ENCODE measurements at regions not wholly inside any gene's neighbourhood (a gene's known extent, or its start where the extent isn't known, plus 50 kb on each side); places are given as distances from the start of the nearest gene placed in this dataset.

- no peak for DNase-seq (ENCODE audit: low read depth in 2 of 2)
These were observed 245.9 kb upstream of the ADAMTSL1 start for GRCh38 chr9:18228101-18228500.

DNA sequence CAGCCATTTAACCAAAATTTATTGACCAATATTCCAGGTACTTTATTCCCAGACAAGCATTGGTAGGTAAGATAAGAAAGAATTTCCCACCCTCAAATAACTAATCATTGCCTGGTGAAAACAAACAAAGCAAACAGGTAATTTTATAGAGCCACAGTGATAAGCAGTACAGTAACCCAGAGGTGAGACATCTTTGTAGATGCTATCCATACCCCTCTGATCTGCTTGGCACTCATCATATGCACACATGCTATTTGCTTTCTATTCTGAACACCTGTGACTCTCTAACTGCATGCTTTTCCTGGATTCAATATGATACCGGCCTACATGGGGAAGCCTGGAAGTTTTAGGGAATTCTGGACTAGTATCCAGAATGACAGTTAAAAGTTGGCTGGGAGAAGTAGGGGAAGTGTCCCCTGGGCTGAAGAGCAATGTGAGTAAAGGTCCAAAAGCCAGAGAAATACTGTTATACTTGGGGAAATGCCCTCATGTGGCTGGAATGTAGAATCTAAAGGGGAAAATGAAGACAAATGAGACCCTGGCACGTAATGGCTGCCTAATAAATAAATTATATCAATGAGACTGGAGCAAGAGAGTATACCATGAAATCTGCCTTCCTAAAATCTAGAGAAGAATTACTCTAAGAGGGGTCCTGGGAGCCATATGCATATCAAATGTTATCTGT is 243.8 kb upstream of the ADAMTSL1 start:
- no peak for DNase-seq (ENCODE audit: low read depth in 2 of 2)

DNA sequence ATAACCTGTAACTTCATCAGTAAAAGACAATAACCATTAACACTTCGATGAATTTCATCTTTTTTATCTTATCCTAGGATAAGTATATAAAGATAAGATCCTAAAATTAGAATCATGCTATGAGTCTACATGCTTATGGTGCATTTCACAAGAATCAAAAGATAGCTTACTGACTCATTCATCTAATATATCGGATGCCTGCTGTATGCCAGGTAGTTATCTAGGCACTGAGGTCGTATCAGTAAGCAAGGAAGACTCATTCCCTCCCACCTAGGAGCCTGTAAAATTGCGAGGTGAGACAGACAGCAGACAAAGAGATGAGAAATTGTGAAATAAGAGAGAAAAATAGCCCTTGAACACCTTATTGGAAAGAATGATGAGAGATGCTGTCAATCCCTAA is 240.6 kb upstream of the ADAMTSL1 start:
- no peak for DNase-seq (ENCODE audit: low read depth in 2 of 2)

DNA sequence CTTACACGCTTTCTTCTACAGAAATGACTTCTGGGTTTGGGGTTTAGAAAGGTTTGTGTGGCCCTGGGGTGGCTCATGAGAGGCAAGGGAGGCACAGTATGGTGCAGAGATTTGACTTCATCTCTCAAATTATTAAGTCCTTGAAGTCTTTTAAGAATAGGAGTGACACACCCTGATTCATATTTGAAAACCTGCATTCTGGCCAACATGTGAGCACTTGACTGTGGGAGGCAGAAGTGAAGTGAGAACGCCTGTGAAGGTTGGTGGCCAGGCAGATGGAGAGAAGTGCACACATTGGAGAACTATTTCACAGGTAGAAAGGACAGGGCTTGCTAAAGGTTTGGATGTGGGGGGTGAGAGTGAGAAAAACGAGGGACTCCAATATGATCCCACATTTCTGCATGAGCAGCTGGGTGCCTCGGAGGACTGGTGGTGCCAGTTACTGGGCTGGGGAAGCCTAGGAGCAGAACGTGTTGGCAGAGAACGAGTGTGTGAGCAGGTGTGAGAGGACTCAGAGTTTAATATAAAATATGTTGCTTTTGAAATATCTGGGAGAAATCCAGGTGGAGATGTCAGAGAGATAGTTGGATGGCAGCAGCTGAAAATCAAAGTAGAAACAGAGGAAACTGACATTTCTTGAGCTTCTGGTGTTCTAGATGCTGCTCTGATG is 240.0 kb upstream of the ADAMTSL1 start:
- no peak for DNase-seq (ENCODE audit: low read depth in 2 of 2)

DNA sequence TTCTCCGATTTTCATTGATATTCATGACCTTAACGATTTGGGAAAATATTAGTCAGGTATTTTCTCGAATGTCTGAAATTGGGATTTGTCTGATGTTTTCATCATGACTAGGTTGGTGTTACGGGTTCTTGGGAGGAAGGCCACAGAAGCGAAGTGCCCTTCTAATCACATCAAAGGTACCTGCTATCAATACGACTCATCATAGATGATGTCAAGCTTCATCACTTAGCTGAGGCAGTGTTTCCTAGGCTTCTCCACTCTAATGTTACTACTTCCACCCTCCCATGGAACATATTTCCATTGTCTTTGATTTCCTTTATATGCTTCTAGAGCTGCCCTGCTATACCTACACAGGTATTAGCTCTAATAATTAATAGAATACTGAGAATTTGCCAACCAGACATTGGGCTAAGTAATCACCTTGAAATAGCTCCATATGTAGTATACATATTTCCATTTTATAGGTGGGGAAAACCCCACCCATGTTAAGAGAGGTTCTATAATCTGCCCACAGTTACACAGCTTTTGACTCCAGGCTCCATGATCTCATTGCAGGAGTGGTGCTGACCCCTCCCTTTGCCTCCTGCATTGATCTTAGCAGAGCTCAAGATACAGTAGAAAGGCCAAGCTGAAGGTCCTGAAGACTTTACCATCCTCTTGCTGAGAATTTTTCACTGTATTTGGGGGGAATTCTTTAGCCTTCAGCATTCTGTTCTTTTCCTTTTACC is 238.6 kb upstream of the ADAMTSL1 start:
- no peak for DNase-seq (ENCODE audit: low read depth in 2 of 2)

- DNase-seq (ENCODE audit: low read depth in 2 of 2): no peak
These were observed 237.6 kb upstream of the ADAMTSL1 start for GRCh38 chr9:18236336-18236735.

GRCh38 chr9:18237776-18238175 is 236.2 kb upstream of the ADAMTSL1 start:
- DNase-seq (ENCODE audit: low read depth in 2 of 2): no peak

DNA sequence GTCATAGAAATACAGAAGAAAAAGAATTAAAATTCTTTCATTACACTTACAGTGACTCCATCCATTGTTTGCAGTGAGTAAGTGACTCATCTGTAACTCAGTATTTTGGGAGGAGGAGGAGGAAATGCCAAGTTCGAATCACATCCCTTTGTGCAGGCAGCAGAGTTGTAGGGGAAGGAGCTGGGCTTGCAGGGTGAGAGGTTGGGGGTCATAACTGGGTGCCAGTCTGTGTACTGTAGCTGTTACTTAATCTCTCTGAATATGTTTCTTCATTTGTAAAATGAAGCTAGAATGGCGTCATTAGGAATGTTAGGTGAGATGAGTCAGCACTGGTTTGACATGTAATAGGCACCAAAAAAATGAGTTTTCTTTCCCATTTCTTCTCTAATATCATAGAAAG is 235.7 kb upstream of the ADAMTSL1 start:
- DNase-seq (ENCODE audit: low read depth in 2 of 2): no peak

GRCh38 chr9:18238752-18239447 is 235.1 kb upstream of the ADAMTSL1 start:
- no peak for DNase-seq (ENCODE audit: low read depth in 2 of 2)

DNA sequence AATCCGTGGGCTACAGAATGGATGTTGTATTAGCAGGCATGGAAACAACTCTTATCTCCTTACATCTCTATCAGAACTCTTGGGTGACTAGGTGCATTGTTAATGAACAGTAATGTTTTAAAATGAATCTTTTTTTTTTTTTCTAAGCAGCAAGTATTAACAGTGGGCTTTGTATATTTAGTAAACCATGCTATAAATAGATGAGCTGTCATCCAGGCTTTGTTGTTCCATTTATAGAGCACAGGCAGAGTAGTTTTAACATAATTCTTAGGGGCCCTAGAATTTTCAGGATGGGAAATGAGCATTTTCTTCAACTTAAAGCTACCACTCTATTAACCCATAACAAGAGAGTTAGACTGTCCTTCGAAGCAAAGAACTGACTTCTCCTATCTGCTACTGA is 233.7 kb upstream of the ADAMTSL1 start:
- no peak for DNase-seq (ENCODE audit: low read depth in 2 of 2)

GRCh38 chr9:18245911-18246310 is 228.0 kb upstream of the ADAMTSL1 start:
- DNase-seq (ENCODE audit: low read depth in 2 of 2): no peak

GRCh38 chr9:18250053-18250452 is 223.9 kb upstream of the ADAMTSL1 start:
- DNase-seq (ENCODE audit: low read depth in 2 of 2): no peak

DNA sequence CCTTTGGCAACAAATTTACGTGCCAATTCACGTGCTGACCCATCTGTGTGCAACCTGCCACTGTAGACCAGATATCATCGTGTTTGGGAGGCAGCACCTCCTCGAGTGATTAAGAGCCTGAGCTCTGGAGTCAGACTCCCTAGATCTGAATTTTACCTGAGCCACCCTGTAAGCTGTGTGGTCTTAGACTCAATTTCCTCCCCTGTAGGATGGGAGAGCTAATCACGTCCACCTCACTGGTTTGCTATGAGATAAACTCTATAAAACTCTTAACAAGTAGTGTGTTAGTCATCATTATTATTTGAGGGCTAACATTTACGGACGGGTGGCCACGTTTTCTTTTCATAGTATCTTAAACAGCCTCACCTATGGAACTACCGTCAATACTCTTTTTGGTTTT is 220.0 kb upstream of the ADAMTSL1 start:
- DNase-seq (ENCODE audit: low read depth in 2 of 2): no peak

GRCh38 chr9:18255158-18255629 is 218.8 kb upstream of the ADAMTSL1 start:
- DNase-seq (ENCODE audit: low read depth in 2 of 2): peak; percentile 27 to 48

DNA sequence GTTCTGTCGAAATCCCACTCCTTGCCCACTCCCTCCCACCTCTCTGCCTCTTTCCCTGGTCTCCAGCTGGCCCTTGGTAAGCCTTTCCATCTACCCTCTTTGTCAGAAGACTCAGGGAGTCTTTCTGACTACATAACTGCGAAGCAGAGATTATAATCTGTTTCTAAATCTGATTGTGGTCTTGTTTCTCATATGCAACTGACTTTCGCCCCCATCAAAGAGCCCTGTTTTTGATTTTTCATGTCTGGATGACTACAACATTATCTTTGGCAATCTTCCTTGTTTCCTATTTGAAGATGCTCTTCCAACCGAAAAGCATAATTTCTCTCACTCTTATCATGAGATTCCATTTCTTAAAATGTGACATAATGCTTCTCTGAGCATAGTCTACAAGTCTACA is 218.2 kb upstream of the ADAMTSL1 start:
- no peak for DNase-seq (ENCODE audit: low read depth in 2 of 2)

- DNase-seq (ENCODE audit: low read depth in 2 of 2): no peak
These were observed 217.4 kb upstream of the ADAMTSL1 start for GRCh38 chr9:18256568-18256967.

DNA sequence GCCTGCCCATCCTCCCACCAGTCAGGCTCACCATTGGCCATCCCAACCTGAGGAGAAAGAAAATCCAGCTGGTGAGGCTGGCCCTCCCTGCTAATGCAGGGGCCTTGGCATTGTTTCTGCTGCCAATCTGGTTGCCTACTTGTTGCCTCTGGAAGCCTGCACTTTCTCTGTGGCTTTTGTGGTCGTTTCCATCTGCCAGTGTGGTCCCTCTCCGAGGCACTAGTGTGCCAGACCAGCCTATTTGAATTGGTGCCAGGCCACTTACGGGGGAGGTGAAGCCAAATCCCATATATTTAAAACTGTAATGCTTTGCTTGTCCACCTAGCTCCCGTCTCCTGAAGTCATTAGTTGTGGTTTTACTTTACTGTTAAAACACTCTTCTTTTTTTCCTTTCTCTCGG is 213.4 kb upstream of the ADAMTSL1 start:
- no peak for DNase-seq (ENCODE audit: low read depth in 2 of 2)

DNA sequence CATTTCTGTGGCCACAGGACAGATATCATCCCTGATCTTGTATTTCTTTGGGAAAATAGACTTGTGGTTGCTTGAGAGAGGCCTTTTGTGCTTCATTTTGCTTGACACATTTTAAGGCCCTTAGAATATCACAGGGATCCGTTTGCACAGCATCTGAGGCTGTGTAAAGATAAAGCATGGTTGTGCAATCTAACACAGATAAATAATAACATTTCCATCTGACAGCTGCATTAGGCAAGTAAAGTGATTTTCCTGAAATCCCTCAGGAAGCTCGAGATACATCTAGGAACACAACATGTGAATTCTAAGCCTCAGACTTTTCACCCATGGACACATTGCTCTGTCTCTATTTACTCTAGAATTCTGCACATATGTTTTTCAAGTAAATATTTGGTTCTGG is 212.8 kb upstream of the ADAMTSL1 start:
- no peak for DNase-seq (ENCODE audit: low read depth in 2 of 2)

GRCh38 chr9:18263377-18263776 is 210.6 kb upstream of the ADAMTSL1 start:
- no peak for DNase-seq (ENCODE audit: low read depth in 2 of 2)

- DNase-seq (ENCODE audit: low read depth in 2 of 2): no peak
These were observed 205.6 kb upstream of the ADAMTSL1 start for GRCh38 chr9:18268381-18268780.

- DNase-seq (ENCODE audit: low read depth in 2 of 2): no peak
These were observed 204.4 kb upstream of the ADAMTSL1 start for GRCh38 chr9:18269561-18269960.

- no peak for DNase-seq (ENCODE audit: low read depth in 2 of 2)
These were observed 199.3 kb upstream of the ADAMTSL1 start for GRCh38 chr9:18274693-18275092.

All from stimulated activated CD8-positive, alpha-beta memory T cell treated with anti-CD3 and anti-CD28 coated beads, Interleukin-7, amount 100 ng/mL, for 4 hours (primary cell).